Ascending aorta (tissue), 2 donors: ENCODE measurements at regions not wholly inside any gene's neighbourhood (a gene's known extent, or its start where the extent isn't known, plus 50 kb on each side); places are given as distances from the start of the nearest gene placed in this dataset.
A peak's percentile ranks its signal among the peaks of the same experiment; 100 is the strongest.

Source experiments
- DNase-seq, 2 donors: peaks; one replicate each; pipeline ENCODE4 v3.0.0-alpha.2; 2019; ENCODE audit warnings: low spot score in 2 of 2
- H3K27ac ChIP-seq, 2 donors: fragments of 200-600 bp; sonication (generic); one replicate each; pipeline ENCODE4 v1.5.1; 2016 to 2017; ENCODE audit warnings: mild to moderate bottlenecking in 1 of 2
- H3K27me3 ChIP-seq: fragments of 200-600 bp; sonication (generic); one replicate; pipeline ENCODE4 v1.5.1; 2017
- H3K36me3 ChIP-seq, 2 donors: fragments of 200-600 bp; sonication (generic); one replicate each; pipeline ENCODE4 v1.5.1; 2016
- H3K4me1 ChIP-seq, 2 donors: fragments of 200-600 bp; sonication (generic); one replicate each; pipeline ENCODE4 v1.5.1; 2016 to 2017; ENCODE audit warnings: mild to moderate bottlenecking in 1 of 2
- H3K4me3 ChIP-seq, 2 donors: fragments of 200-600 bp; sonication (generic); one replicate each; pipeline ENCODE4 v1.5.1; 2016 to 2017; ENCODE audit warnings: mild to moderate bottlenecking in 1 of 2
- H3K9me3 ChIP-seq, 2 donors: fragments of 200-600 bp; sonication (generic); one replicate each; pipeline ENCODE4 v1.5.1; 2016
- CTCF ChIP-seq, 3 experiments: fragments of 200-600 bp in 2 of 3; fragments of 450-650 bp in 1 of 3; sonication (generic) in 2 of 3; IDR thresholded peaks; one replicate each; pipeline ENCODE4 v1.5.1; 2016 to 2019; ENCODE audit warnings: antibody characterized with exemption in 3 of 3, mild to moderate bottlenecking in 1 of 3, moderate library complexity in 1 of 3
- intact Hi-C: fragments of 100-400 bp; cut with DNase I; formaldehyde crosslinking; loops from one replicate; pipeline ENCODE4 v1.15.1; 2023

- no peak overlapping the region for H3K4me3 ChIP-seq
- no peaks in the 10 kb centered on the region for H3K36me3 ChIP-seq
- TF ChIP-seq CTCF (IDR thresholded peaks at IDR 0.05), result no peak
- H3K9me3 ChIP-seq, result no peaks in the 10 kb centered on the region
- intact Hi-C loops, result no loop called here
- H3K27me3 ChIP-seq, result no peaks in the 10 kb centered on the region
- H3K27ac ChIP-seq, result peak overlapping the region in 1 of 2 donors; percentile 50
- peaks cover 0 to 11% of the 10 kb centered on the region in 2 donors for H3K4me1 ChIP-seq
- DNase-seq, result no peak
These were observed 114.7 kb downstream of the SOX4 start for GRCh38 chr6:21708320-21708580.

DNA sequence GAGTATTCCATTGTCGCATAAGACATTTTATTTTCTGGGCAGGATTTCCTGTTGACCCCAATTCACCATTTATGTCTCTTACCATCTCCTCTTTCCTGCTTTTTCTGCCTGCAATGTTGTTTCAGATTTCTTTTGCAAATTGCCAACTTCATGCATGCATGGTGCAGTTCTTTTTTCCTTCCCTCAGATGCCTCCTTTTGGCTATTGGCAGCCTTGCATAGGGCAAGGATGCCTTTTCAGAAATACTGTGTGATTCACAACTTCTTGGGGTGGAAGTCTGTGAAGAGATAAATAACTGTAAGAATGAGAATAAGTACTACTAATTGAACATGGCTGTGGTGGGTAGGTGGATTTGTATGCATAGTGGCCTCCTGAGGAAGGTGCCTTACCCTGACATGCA lies 116.7 kb downstream of the SOX4 start:
- Histone ChIP-seq H3K4me1 (peaks cover 0 to 11% of the 10 kb centered on the region in 2 donors), H3K36me3 (no peaks in the 10 kb centered on the region), H3K27me3 (no peaks in the 10 kb centered on the region), H3K27ac (no peak overlapping the region), H3K9me3 (no peaks in the 10 kb centered on the region), H3K4me3 (no peak overlapping the region)
- intact Hi-C loops, result no loop called here
- no peak for DNase-seq
- no peak for TF ChIP-seq CTCF (IDR thresholded peaks at IDR 0.05)

- H3K9me3 ChIP-seq, result no peaks in the 10 kb centered on the region
- intact Hi-C loops, result no loop called here
- H3K36me3 ChIP-seq, result no peaks in the 10 kb centered on the region
- TF ChIP-seq CTCF (IDR thresholded peaks at IDR 0.05), result no peak
- no peak for DNase-seq
- H3K4me3 ChIP-seq, result no peak overlapping the region
- no peak overlapping the region for H3K27ac ChIP-seq
- peaks cover 0 to 11% of the 10 kb centered on the region in 2 donors for H3K4me1 ChIP-seq
- H3K27me3 ChIP-seq, result no peaks in the 10 kb centered on the region
These were observed 117.5 kb downstream of the SOX4 start for GRCh38 chr6:21710908-21711627.

- no peak overlapping the region for H3K27ac ChIP-seq
- DNase-seq, result no peak
- intact Hi-C loops, result no loop called here
- no peak overlapping the region for H3K4me3 ChIP-seq
- no peak for TF ChIP-seq CTCF (IDR thresholded peaks at IDR 0.05)
- no peaks in the 10 kb centered on the region for H3K36me3 ChIP-seq
- H3K9me3 ChIP-seq, result no peaks in the 10 kb centered on the region
- H3K27me3 ChIP-seq, result no peaks in the 10 kb centered on the region
- H3K4me1 ChIP-seq, result peaks cover 0 to 11% of the 10 kb centered on the region in 2 donors
These were observed 118.7 kb downstream of the SOX4 start for GRCh38 chr6:21712213-21712612.

DNA sequence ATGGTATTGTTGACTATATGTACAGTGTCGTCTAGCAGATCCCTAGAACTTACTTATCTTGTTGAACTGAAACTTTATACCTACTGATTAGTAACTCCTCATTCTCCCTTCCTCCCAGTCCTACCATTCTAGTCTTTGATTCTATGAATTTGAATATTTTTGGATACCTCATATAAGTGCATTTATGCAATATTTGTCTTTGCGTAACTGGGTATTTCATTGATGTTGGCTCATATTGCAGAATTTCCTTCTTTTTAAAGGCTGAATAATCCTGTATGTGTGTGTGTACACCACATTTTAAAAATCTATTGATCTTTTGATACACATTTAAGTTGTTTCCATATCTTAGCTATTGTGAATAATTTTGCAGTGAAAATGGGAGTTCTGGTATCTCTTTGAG lies 119.9 kb downstream of the SOX4 start:
- H3K27me3 ChIP-seq, result no peaks in the 10 kb centered on the region
- peaks cover 0 to 6% of the 10 kb centered on the region in 2 donors for H3K4me1 ChIP-seq
- no peak overlapping the region for H3K27ac ChIP-seq
- no peaks in the 10 kb centered on the region for H3K9me3 ChIP-seq
- DNase-seq, result no peak
- H3K36me3 ChIP-seq, result no peaks in the 10 kb centered on the region
- H3K4me3 ChIP-seq, result no peak overlapping the region
- TF ChIP-seq CTCF (IDR thresholded peaks at IDR 0.05), result no peak
- intact Hi-C loops, result no loop called here

DNA sequence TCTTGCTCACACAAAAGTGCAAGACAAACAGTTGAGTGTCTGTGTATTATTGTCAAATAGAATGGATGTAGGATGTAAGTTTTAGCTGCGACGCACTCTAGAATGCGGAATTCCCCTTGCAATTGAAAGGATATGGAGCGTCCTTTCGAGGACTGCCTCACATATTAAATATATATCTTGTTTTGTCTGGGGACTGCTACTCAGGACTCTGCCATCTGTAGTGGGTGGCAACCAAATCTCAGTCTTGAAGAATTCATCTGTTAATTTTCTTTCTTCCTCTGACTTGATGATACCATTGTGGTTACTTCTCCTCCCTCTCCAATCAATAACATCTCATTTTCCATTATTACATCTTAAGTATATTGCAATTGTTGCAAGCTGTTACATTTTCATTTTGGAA lies 121.6 kb downstream of the SOX4 start:
- Histone ChIP-seq H3K27me3 (no peaks in the 10 kb centered on the region), H3K9me3 (no peaks in the 10 kb centered on the region), H3K4me1 (peaks cover 0 to 6% of the 10 kb centered on the region in 2 donors), H3K4me3 (no peak overlapping the region), H3K36me3 (no peaks in the 10 kb centered on the region), H3K27ac (no peak overlapping the region)
- intact Hi-C loops, result no loop called here
- no peak for DNase-seq
- TF ChIP-seq CTCF (IDR thresholded peaks at IDR 0.05), result no peak
